ENCODE measurements at regions not wholly inside any gene's neighbourhood (a gene's known extent, or its start where the extent isn't known, plus 50 kb on each side); places are given as distances from the start of the nearest gene placed in this dataset.

DNA sequence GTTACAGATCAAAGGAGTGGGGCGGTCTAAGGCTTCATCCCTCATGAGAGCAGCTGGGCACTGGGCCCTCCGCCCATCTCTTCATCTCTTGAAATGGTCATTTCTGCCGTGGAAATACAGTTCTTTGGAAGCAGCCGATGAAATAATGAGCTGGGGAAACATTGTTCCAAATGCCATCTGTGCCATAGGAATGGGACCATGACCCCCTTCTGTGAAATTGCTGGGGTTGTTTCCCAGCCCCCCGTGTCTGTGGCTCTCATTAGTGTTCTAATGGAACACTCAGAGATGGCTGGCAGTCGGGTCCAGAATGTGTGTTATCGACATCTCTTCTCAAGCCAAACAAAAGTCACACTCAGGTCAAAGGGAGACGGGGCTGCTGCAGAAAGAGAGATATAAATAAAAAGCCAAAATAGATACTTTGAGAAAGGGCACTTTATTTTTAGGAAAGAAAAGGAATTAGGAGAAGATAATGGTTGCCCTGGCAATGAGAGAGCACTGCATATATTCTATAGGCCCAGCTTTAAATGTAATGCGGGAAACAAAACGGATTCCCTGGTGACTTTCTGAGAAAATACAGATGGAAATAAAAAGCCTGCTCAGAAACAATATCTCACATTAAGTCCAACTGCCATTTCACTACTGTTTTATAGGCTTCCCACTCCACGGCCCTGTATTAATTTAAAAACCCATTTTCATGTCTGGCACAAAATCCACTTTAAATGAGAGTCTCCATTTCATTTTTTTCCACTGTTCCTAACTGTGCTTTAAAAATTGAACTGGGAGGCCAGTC, 107.1 kb downstream of the TTC8 start (continued):
- TF ChIP-seq ZNF462 (CRISPR knock-in tag; IDR thresholded peaks at IDR 0.05), result no peak

GRCh38 chr14:88933191-88933590, 108.7 kb downstream of the TTC8 start:
- Histone ChIP-seq H3K27me3 (ENCODE audit: insufficient read depth) (no peaks in the 10 kb centered on the region), H3K27ac (ENCODE audit: low read depth) (no peak overlapping the region), H3F3A (replicated peaks; ENCODE audit: low read depth) (no peaks in the 10 kb centered on the region), H3K4me2 (no peak overlapping the region), H3K4me3 (no peak overlapping the region), H2AFZ (no peak overlapping the region), H4K20me1 (replicated peaks; ENCODE audit: insufficient read depth) (no peaks in the 10 kb centered on the region), H3K4me1 (ENCODE audit: insufficient read depth) (no peaks in the 10 kb centered on the region), H3K9me2 (ENCODE audit: insufficient read depth) (peaks cover 3% of the 10 kb centered on the region; the same call in 1 of the 2 replicates), H3K79me2 (replicated peaks; ENCODE audit: insufficient read depth) (no peaks in the 10 kb centered on the region), H3K36me3 (ENCODE audit: insufficient read depth) (no peaks in the 10 kb centered on the region)
- DNase-seq (ENCODE audit: low spot score), result no peak
- Mint-ChIP-seq H3K27ac (no peak overlapping the region), H3K9me3 (peaks cover 7% of the 10 kb centered on the region; the same call in 2 of the 3 replicates), H3K4me3 (no peak overlapping the region), H3K4me1 (no peaks in the 10 kb centered on the region), H3K36me3 (ENCODE audit: low read depth) (no peaks in the 10 kb centered on the region), H3K27me3 (ENCODE audit: insufficient read depth, low read depth, poor library complexity) (no peaks in the 10 kb centered on the region)
- ATAC-seq, result no peak
- TF ChIP-seq, protein P1, sequence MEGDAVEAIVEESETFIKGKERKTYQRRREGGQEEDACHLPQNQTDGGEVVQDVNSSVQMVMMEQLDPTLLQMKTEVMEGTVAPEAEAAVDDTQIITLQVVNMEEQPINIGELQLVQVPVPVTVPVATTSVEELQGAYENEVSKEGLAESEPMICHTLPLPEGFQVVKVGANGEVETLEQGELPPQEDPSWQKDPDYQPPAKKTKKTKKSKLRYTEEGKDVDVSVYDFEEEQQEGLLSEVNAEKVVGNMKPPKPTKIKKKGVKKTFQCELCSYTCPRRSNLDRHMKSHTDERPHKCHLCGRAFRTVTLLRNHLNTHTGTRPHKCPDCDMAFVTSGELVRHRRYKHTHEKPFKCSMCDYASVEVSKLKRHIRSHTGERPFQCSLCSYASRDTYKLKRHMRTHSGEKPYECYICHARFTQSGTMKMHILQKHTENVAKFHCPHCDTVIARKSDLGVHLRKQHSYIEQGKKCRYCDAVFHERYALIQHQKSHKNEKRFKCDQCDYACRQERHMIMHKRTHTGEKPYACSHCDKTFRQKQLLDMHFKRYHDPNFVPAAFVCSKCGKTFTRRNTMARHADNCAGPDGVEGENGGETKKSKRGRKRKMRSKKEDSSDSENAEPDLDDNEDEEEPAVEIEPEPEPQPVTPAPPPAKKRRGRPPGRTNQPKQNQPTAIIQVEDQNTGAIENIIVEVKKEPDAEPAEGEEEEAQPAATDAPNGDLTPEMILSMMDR (conservative IDR thresholded peaks at IDR 0.05; ENCODE audit: low read depth in 2 of 2), result no peak
- TF ChIP-seq REST (IDR thresholded peaks at IDR 0.05; ENCODE audit: unreplicated experiment), result no peak

Measured in GM23338 (cell line).